SK-N-SH (cell line): ENCODE measurements at regions not wholly inside any gene's neighbourhood (a gene's known extent, or its start where the extent isn't known, plus 50 kb on each side); places are given as distances from the start of the nearest gene placed in this dataset.

Experiments used
- CTCF ChIA-PET: fragments of 300-600, 350-600 bp; formaldehyde crosslinking; extraction: SDS; loops from one replicate; lab custom pipeline; 2021; lab: Yijun Ruan, JAX
- POLR2A ChIA-PET: fragments of 350-600 bp; sonication (Branson Sonifier 250); formaldehyde crosslinking; extraction: SDS; loops from one replicate; lab custom pipeline; 2020; ENCODE audit warnings: antibody characterized with exemption, inconsistent platforms; lab: Yijun Ruan, JAX
- DNase-seq: peaks from one replicate; pipeline ENCODE4 v3.0.0; 2012
- H2AFZ ChIP-seq: fragments of 200-600 bp; sonication (generic); 2 replicates; pipeline ENCODE4 v1.8.1; 2016; ENCODE audit warnings: antibody characterized with exemption, mild to moderate bottlenecking, low read depth
- H3F3A ChIP-seq: fragments of 200-600 bp; sonication (generic); replicated peaks from 2 replicates; pipeline ENCODE3; 2016; ENCODE audit warnings: antibody characterized with exemption, mild to moderate bottlenecking; ENCODE audit not compliant: insufficient read depth
- H3K27ac ChIP-seq, 2 experiments: fragments of 200-500 bp in 1 of 2; fragments of 200-600 bp in 1 of 2; sonication (Bioruptor generic) in 1 of 2; sonication (generic), shearing (Covaris generic) in 1 of 2; 2 replicates each; pipeline versions ENCODE4 v1.5.1 to v1.6.1; 2014 to 2016; ENCODE audit warnings: low read depth in 2 of 2, inconsistent platforms in 1 of 2, low read length in 1 of 2, mild to moderate bottlenecking in 1 of 2, mixed read lengths in 1 of 2
- H3K27me3 ChIP-seq: fragments of 200-600 bp; sonication (generic), shearing (Covaris generic); 2 replicates; pipeline ENCODE4 v1.6.1; 2016; ENCODE audit warnings: mixed run types; ENCODE audit not compliant: insufficient read depth
- H3K36me3 ChIP-seq, 2 experiments: fragments of 200-500 bp in 1 of 2; fragments of 200-600 bp in 1 of 2; sonication (Bioruptor generic) in 1 of 2; sonication (generic) in 1 of 2; replicated peaks in 1 of 2; 2 replicates each; pipeline versions ENCODE3 to v1.5.1; 2014 to 2016; ENCODE audit warnings: low read length in 1 of 2, mild to moderate bottlenecking in 1 of 2; ENCODE audit not compliant: insufficient read depth in 2 of 2, control insufficient read depth in 1 of 2
- H3K4me1 ChIP-seq, 2 experiments: fragments of 200-500 bp in 1 of 2; fragments of 200-600 bp in 1 of 2; sonication (Bioruptor generic) in 1 of 2; sonication (generic), shearing (Covaris generic) in 1 of 2; 2 replicates each; pipeline versions ENCODE4 v1.5.1 to v1.6.1; 2014 to 2016; ENCODE audit warnings: low read depth in 1 of 2, low read length in 1 of 2, mixed run types in 1 of 2; ENCODE audit not compliant: insufficient read depth in 2 of 2, control insufficient read depth in 1 of 2
- H3K4me2 ChIP-seq: fragments of 200-600 bp; sonication (generic), shearing (Covaris generic); 2 replicates; pipeline ENCODE4 v1.6.1; 2017; ENCODE audit warnings: mixed run types
- H3K4me3 ChIP-seq, 2 experiments: fragments of 200-500 bp in 1 of 2; fragments of 200-600 bp in 1 of 2; sonication (Bioruptor generic) in 1 of 2; sonication (generic), shearing (Covaris generic) in 1 of 2; 2 replicates each; pipeline versions ENCODE4 v1.5.1 to v1.8.1; 2014 to 2016; ENCODE audit warnings: low read depth in 2 of 2, inconsistent platforms in 1 of 2, low read length in 1 of 2, mild to moderate bottlenecking in 1 of 2, mixed read lengths in 1 of 2, moderate library complexity in 1 of 2
- H3K79me2 ChIP-seq: fragments of 200-600 bp; sonication (generic); 2 replicates; pipeline ENCODE4 v1.8.1; 2017; ENCODE audit warnings: mild to moderate bottlenecking; ENCODE audit not compliant: insufficient read depth
- H3K9ac ChIP-seq: fragments of 200-600 bp; sonication (generic); 2 replicates; pipeline ENCODE4 v1.6.1; 2017; ENCODE audit warnings: mixed run types
- H3K9me2 ChIP-seq: fragments of 200-600 bp; sonication (generic); 2 replicates; pipeline ENCODE4 v1.6.1; 2017; ENCODE audit warnings: mixed run types
- H3K9me3 ChIP-seq: fragments of 200-600 bp; sonication (generic); 2 replicates; pipeline ENCODE4 v1.6.1; 2017; ENCODE audit warnings: mixed run types, mild to moderate bottlenecking, moderate library complexity
- H4K20me1 ChIP-seq: fragments of 200-600 bp; sonication (generic); 2 replicates; pipeline ENCODE4 v1.6.1; 2017; ENCODE audit warnings: mild to moderate bottlenecking, mixed run types; ENCODE audit not compliant: insufficient read depth
- ELF1 ChIP-seq: IDR thresholded peaks from 2 replicates; pipeline ENCODE4 v1.4.0; 2012
- EP300 ChIP-seq, 2 experiments: IDR thresholded peaks; 2 replicates each; pipeline versions ENCODE4 v1.4.0 to v1.6.1; 2012; ENCODE audit warnings: borderline replicate concordance in 1 of 2, low read depth in 1 of 2, low read length in 1 of 2
- EZH2phosphoT487 ChIP-seq: fragments of 200-600 bp; sonication (generic); IDR thresholded peaks from 2 replicates; pipeline ENCODE4 v1.6.1; 2017; ENCODE audit warnings: low read depth, mixed run types, mild to moderate bottlenecking, antibody characterized with exemption, moderate library complexity, borderline replicate concordance
- FOSL2 ChIP-seq: IDR thresholded peaks from 2 replicates; pipeline ENCODE4 v1.4.0; 2012; ENCODE audit warnings: low read depth, mild to moderate bottlenecking, moderate library complexity, borderline replicate concordance
- GATA2 ChIP-seq: sonication (generic); formaldehyde crosslinking; IDR thresholded peaks from 2 replicates; pipeline ENCODE4 v1.5.0; 2020; ENCODE audit warnings: mild to moderate bottlenecking, missing genetic modification reagents
- IRF3 ChIP-seq: fragments of 150-350 bp; IDR thresholded peaks from 2 replicates; pipeline ENCODE4 v1.6.1; 2016; ENCODE audit warnings: mild to moderate bottlenecking, low read depth, low read length
- MAX ChIP-seq: IDR thresholded peaks from 2 replicates; pipeline ENCODE4 v1.4.0; 2012; ENCODE audit warnings: low read depth
- NFIC ChIP-seq: IDR thresholded peaks from 2 replicates; pipeline ENCODE4 v1.4.0; 2012; ENCODE audit warnings: borderline replicate concordance
- NRF1 ChIP-seq: IDR thresholded peaks from 2 replicates; pipeline ENCODE4 v1.6.1; 2012; ENCODE audit warnings: low read depth, mild to moderate bottlenecking, low read length
- PBX3 ChIP-seq: IDR thresholded peaks from 2 replicates; pipeline ENCODE4; 2012
- RAD21 ChIP-seq: IDR thresholded peaks from 2 replicates; pipeline ENCODE4 v1.6.1; 2012; ENCODE audit warnings: mild to moderate bottlenecking, low read length
- RFX5 ChIP-seq: IDR thresholded peaks from 2 replicates; pipeline ENCODE4 v1.6.1; 2012; ENCODE audit warnings: mild to moderate bottlenecking, improper control_type of control experiment, low read length
- RXRA ChIP-seq: IDR thresholded peaks from 2 replicates; pipeline ENCODE4 v1.4.0; 2012; ENCODE audit warnings: low read depth, mild to moderate bottlenecking, borderline replicate concordance
- SIN3A ChIP-seq: IDR thresholded peaks from 2 replicates; pipeline ENCODE4 v1.6.1; 2012; ENCODE audit warnings: low read depth, mild to moderate bottlenecking, low read length, moderate library complexity, borderline replicate concordance
- SMC3 ChIP-seq: IDR thresholded peaks from 2 replicates; pipeline ENCODE4 v1.6.1; 2012; ENCODE audit warnings: low read depth, low read length, improper control_type of control experiment
- TAF1 ChIP-seq: IDR thresholded peaks from 2 replicates; pipeline ENCODE4 v1.6.1; 2012; ENCODE audit warnings: low read depth, mild to moderate bottlenecking, low read length, moderate library complexity, borderline replicate concordance
- TEAD4 ChIP-seq: IDR thresholded peaks from 2 replicates; pipeline ENCODE4 v1.4.0; 2012; ENCODE audit warnings: mild to moderate bottlenecking, borderline replicate concordance; ENCODE audit not compliant: insufficient read depth
- USF2 ChIP-seq: fragments of 150-350 bp; IDR thresholded peaks from 2 replicates; pipeline ENCODE4 v1.6.1; 2017; ENCODE audit warnings: antibody characterized with exemption, low read length, low read depth, borderline replicate concordance
- ZBTB33 ChIP-seq: IDR thresholded peaks from 2 replicates; pipeline ENCODE4 v1.4.0; 2012; ENCODE audit warnings: low read depth, borderline replicate concordance
- WGBS: methylation state at CpG from one replicate; pipeline ENCODE4 v1.1.6; 2017; ENCODE audit warnings: low lambda C conversion rate; 5-methylcytosine and 5-hydroxymethylcytosine counted together

GRCh38 chr15:87401973-87402372 is 854.6 kb downstream of the NTRK3 start:
- no peaks in the 10 kb centered on the region for H3K9me3 ChIP-seq
- no peaks in the 10 kb centered on the region for H4K20me1 ChIP-seq
- H3K36me3 ChIP-seq, result no peaks in the 10 kb centered on the region
- no peak overlapping the region for H3K4me3 ChIP-seq
- no peak overlapping the region for H3K27ac ChIP-seq
- no peaks in the 10 kb centered on the region for H3K79me2 ChIP-seq
- H3K4me2 ChIP-seq, result no peak overlapping the region
- H3F3A ChIP-seq, result no peaks in the 10 kb centered on the region
- H3K9me2 ChIP-seq, result no peaks in the 10 kb centered on the region
- DNase-seq, result no peak
- CTCF ChIA-PET, result interaction anchor here (0.9 kb wide), 1 partner anchor 203 kb away, joined by 3 read pairs; no protein-coding TSS in a partner anchor
- 72% methylated on average over 5 of the region's 5 CpGs for WGBS
- no peaks in the 10 kb centered on the region for H3K27me3 ChIP-seq
- POLR2A ChIA-PET, result no interaction called here
- no peak for TF ChIP-seq ZBTB33
- TF ChIP-seq MAX, result no peak
- H2AFZ ChIP-seq, result no peak overlapping the region
- H3K4me1 ChIP-seq, result no peaks in the 10 kb centered on the region
- H3K9ac ChIP-seq, result no peak overlapping the region

- Histone ChIP-seq H2AFZ (no peak overlapping the region), H3K4me2 (no peak overlapping the region), H3K9me2 (no peaks in the 10 kb centered on the region), H3K9ac (no peak overlapping the region), H3K9me3 (no peaks in the 10 kb centered on the region), H3K27ac (no peak overlapping the region), H3F3A (no peaks in the 10 kb centered on the region), H3K4me3 (no peak overlapping the region), H3K36me3 (no peaks in the 10 kb centered on the region), H4K20me1 (no peaks in the 10 kb centered on the region), H3K27me3 (no peaks in the 10 kb centered on the region), H3K4me1 (no peaks in the 10 kb centered on the region), H3K79me2 (no peaks in the 10 kb centered on the region)
- 43% methylated on average over 3 of the region's 3 CpGs for WGBS
- DNase-seq, result no peak
- CTCF ChIA-PET, result no interaction called here
- TF ChIP-seq MAX, result no peak
- no peak for TF ChIP-seq SMC3
- TF ChIP-seq FOSL2, result no peak
- TF ChIP-seq NRF1, result no peak
- TF ChIP-seq SIN3A, result no peak
- TF ChIP-seq ELF1, result no peak
- no peak for TF ChIP-seq GATA2 (CRISPR knock-in tag)
- no peak for TF ChIP-seq USF2
- no peak for TF ChIP-seq EZH2phosphoT487
- no peak for TF ChIP-seq TAF1
- no peak for TF ChIP-seq PBX3
- TF ChIP-seq EP300 (IDR thresholded peaks at IDR 0.05; ENCODE audit: borderline replicate concordance in 1 of 2, low read depth in 1 of 2, low read length in 1 of 2), result no peak
- no peak for TF ChIP-seq TEAD4
- TF ChIP-seq RXRA, result no peak
- TF ChIP-seq RFX5, result no peak
- TF ChIP-seq RAD21, result no peak
- no peak for TF ChIP-seq NFIC
- TF ChIP-seq IRF3, result no peak
- POLR2A ChIA-PET, result no interaction called here
Observed at GRCh38 chr15:87394676-87395075, 861.9 kb downstream of the NTRK3 start.
